HepG2 (cell line): ENCODE measurements at regions not wholly inside any gene's neighbourhood (a gene's known extent, or its start where the extent isn't known, plus 50 kb on each side); places are given as distances from the start of the nearest gene placed in this dataset.

Experiments used
- FOXP1 ChIP-seq, 2 experiments: fragments of 450-650 bp in 1 of 2; IDR thresholded peaks; 2 replicates each; pipeline ENCODE4 v1.6.1; 2017 to 2018; ENCODE audit warnings: antibody characterized with exemption in 1 of 2
- HDAC1 ChIP-seq: sonication (generic); formaldehyde crosslinking; IDR thresholded peaks from 2 replicates; pipeline ENCODE4 v1.5.1; 2020; ENCODE audit warnings: mild to moderate bottlenecking, missing genetic modification reagents
- JARID2 ChIP-seq: sonication (generic); formaldehyde crosslinking; IDR thresholded peaks from 2 replicates; pipeline ENCODE4 v1.8.1; 2023; ENCODE audit warnings: missing genetic modification reagents, inconsistent platforms; ENCODE audit not compliant: insufficient replicate concordance
- NFE2L1 ChIP-seq: sonication (generic); formaldehyde crosslinking; IDR thresholded peaks from 2 replicates; pipeline ENCODE4 v1.4.0; 2020; ENCODE audit warnings: missing genetic modification reagents, mild to moderate bottlenecking, borderline replicate concordance
- NR2F6 ChIP-seq, 2 experiments: IDR thresholded peaks; 2 replicates each; pipeline ENCODE4 v1.6.1; 2016; ENCODE audit warnings: antibody characterized with exemption in 1 of 2, mild to moderate bottlenecking in 1 of 2
- PHB2 ChIP-seq: fragments of 450-650 bp; IDR thresholded peaks from 2 replicates; pipeline ENCODE4 v1.6.1; 2018; ENCODE audit not compliant: partially characterized antibody
- SP140L ChIP-seq: sonication (generic); formaldehyde crosslinking; IDR thresholded peaks from 2 replicates; pipeline ENCODE4 v1.4.0; 2020; ENCODE audit warnings: missing genetic modification reagents, borderline replicate concordance
- ZFP82 ChIP-seq: sonication (generic); formaldehyde crosslinking; IDR thresholded peaks from 2 replicates; pipeline ENCODE4 v1.5.1; 2020; ENCODE audit warnings: mild to moderate bottlenecking, missing genetic modification reagents, borderline replicate concordance
- ZNF33B ChIP-seq: sonication (generic); formaldehyde crosslinking; IDR thresholded peaks from 2 replicates; pipeline ENCODE4 v1.5.1; 2020; ENCODE audit warnings: mild to moderate bottlenecking, missing genetic modification reagents
- ZNF34 ChIP-seq: sonication (generic); formaldehyde crosslinking; IDR thresholded peaks from 2 replicates; pipeline ENCODE4 v1.4.0; 2020; ENCODE audit warnings: mild to moderate bottlenecking, missing genetic modification reagents, borderline replicate concordance
- TF ChIP-seq, protein P1 (sequence below): sonication (generic); formaldehyde crosslinking; IDR thresholded peaks from 2 replicates; pipeline ENCODE4 v1.4.0; 2020; ENCODE audit warnings: missing genetic modification reagents, borderline replicate concordance
- TF ChIP-seq, protein P2 (sequence below): sonication (generic); formaldehyde crosslinking; conservative IDR thresholded peaks from 2 replicates; pipeline ENCODE4 v1.5.0; 2020; ENCODE audit warnings: missing genetic modification reagents
- TF ChIP-seq, protein P3 (sequence below): IDR thresholded peaks from 2 replicates; pipeline ENCODE4 v1.4.0; 2020; ENCODE audit warnings: mild to moderate bottlenecking, missing genetic modification reagents
- TF ChIP-seq, protein P4 (sequence below): IDR thresholded peaks from 2 replicates; pipeline ENCODE4 v1.6.1; 2016
- TF ChIP-seq, protein P5 (sequence below): sonication (generic); formaldehyde crosslinking; IDR thresholded peaks from 2 replicates; pipeline ENCODE4 v1.8.1; 2023; ENCODE audit warnings: missing genetic modification reagents, mild to moderate bottlenecking, borderline replicate concordance
- TF ChIP-seq, protein P6 (sequence below): sonication (generic); formaldehyde crosslinking; IDR thresholded peaks from 2 replicates; pipeline ENCODE4 v1.5.0; 2020; ENCODE audit warnings: mild to moderate bottlenecking, missing genetic modification reagents

DNA sequence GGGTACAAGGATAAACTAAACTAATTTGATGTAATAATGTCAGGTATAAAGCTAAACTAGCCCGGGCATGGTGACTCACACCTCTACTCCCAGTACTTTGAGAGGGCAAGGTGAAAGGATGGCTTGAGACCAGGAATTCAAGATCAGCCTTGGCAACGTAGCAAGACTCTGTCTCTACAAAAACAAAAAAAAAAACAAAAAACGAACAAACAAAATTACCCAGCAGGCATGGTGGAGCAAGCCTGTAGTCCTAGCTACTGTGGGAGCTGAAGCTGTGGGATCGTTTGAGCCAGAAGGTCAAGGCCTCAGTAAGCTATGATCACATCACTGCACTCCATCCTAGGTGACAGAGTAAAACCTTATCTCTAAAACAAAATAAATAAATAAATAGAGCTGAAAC lies 131.8 kb upstream of the KYNU start (continued):
- TF ChIP-seq, protein P1, sequence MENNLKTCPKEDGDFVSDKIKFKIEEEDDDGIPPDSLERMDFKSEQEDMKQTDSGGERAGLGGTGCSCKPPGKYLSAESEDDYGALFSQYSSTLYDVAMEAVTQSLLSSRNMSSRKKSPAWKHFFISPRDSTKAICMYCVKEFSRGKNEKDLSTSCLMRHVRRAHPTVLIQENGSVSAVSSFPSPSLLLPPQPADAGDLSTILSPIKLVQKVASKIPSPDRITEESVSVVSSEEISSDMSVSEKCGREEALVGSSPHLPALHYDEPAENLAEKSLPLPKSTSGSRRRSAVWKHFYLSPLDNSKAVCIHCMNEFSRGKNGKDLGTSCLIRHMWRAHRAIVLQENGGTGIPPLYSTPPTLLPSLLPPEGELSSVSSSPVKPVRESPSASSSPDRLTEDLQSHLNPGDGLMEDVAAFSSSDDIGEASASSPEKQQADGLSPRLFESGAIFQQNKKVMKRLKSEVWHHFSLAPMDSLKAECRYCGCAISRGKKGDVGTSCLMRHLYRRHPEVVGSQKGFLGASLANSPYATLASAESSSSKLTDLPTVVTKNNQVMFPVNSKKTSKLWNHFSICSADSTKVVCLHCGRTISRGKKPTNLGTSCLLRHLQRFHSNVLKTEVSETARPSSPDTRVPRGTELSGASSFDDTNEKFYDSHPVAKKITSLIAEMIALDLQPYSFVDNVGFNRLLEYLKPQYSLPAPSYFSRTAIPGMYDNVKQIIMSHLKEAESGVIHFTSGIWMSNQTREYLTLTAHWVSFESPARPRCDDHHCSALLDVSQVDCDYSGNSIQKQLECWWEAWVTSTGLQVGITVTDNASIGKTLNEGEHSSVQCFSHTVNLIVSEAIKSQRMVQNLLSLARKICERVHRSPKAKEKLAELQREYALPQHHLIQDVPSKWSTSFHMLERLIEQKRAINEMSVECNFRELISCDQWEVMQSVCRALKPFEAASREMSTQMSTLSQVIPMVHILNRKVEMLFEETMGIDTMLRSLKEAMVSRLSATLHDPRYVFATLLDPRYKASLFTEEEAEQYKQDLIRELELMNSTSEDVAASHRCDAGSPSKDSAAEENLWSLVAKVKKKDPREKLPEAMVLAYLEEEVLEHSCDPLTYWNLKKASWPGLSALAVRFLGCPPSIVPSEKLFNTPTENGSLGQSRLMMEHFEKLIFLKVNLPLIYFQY = no peak
- TF ChIP-seq ZFP82 (CRISPR knock-in tag) (no peak), FOXP1 (IDR thresholded peaks at IDR 0.05) (no peak), FOXP1 (CRISPR knock-in tag; IDR thresholded peaks at IDR 0.05) (0 out of 2 replicates have a peak, but pooled peaks have one; percentile 14), ZNF33B (CRISPR knock-in tag) (no peak), JARID2 (CRISPR knock-in tag) (no peak), HDAC1 (CRISPR knock-in tag) (no peak), NFE2L1 (CRISPR knock-in tag) (no peak), ZNF34 (CRISPR knock-in tag) (no peak), NR2F6 (IDR thresholded peaks at IDR 0.05) (peak; percentile 24; the same call in 1 of the 2 replicates), NR2F6 (CRISPR knock-in tag; IDR thresholded peaks at IDR 0.05) (peak; percentile 56; the same call in 1 of the 2 replicates), SP140L (no peak), PHB2 (no peak)
- TF ChIP-seq, protein P2, sequence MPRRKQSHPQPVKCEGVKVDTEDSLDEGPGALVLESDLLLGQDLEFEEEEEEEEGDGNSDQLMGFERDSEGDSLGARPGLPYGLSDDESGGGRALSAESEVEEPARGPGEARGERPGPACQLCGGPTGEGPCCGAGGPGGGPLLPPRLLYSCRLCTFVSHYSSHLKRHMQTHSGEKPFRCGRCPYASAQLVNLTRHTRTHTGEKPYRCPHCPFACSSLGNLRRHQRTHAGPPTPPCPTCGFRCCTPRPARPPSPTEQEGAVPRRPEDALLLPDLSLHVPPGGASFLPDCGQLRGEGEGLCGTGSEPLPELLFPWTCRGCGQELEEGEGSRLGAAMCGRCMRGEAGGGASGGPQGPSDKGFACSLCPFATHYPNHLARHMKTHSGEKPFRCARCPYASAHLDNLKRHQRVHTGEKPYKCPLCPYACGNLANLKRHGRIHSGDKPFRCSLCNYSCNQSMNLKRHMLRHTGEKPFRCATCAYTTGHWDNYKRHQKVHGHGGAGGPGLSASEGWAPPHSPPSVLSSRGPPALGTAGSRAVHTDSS (CRISPR knock-in tag) = no peak
- TF ChIP-seq, protein P3, sequence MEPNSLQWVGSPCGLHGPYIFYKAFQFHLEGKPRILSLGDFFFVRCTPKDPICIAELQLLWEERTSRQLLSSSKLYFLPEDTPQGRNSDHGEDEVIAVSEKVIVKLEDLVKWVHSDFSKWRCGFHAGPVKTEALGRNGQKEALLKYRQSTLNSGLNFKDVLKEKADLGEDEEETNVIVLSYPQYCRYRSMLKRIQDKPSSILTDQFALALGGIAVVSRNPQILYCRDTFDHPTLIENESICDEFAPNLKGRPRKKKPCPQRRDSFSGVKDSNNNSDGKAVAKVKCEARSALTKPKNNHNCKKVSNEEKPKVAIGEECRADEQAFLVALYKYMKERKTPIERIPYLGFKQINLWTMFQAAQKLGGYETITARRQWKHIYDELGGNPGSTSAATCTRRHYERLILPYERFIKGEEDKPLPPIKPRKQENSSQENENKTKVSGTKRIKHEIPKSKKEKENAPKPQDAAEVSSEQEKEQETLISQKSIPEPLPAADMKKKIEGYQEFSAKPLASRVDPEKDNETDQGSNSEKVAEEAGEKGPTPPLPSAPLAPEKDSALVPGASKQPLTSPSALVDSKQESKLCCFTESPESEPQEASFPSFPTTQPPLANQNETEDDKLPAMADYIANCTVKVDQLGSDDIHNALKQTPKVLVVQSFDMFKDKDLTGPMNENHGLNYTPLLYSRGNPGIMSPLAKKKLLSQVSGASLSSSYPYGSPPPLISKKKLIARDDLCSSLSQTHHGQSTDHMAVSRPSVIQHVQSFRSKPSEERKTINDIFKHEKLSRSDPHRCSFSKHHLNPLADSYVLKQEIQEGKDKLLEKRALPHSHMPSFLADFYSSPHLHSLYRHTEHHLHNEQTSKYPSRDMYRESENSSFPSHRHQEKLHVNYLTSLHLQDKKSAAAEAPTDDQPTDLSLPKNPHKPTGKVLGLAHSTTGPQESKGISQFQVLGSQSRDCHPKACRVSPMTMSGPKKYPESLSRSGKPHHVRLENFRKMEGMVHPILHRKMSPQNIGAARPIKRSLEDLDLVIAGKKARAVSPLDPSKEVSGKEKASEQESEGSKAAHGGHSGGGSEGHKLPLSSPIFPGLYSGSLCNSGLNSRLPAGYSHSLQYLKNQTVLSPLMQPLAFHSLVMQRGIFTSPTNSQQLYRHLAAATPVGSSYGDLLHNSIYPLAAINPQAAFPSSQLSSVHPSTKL (CRISPR knock-in tag) = peak; percentile 42; the same call in 1 of the 2 replicates
- TF ChIP-seq, protein P4, sequence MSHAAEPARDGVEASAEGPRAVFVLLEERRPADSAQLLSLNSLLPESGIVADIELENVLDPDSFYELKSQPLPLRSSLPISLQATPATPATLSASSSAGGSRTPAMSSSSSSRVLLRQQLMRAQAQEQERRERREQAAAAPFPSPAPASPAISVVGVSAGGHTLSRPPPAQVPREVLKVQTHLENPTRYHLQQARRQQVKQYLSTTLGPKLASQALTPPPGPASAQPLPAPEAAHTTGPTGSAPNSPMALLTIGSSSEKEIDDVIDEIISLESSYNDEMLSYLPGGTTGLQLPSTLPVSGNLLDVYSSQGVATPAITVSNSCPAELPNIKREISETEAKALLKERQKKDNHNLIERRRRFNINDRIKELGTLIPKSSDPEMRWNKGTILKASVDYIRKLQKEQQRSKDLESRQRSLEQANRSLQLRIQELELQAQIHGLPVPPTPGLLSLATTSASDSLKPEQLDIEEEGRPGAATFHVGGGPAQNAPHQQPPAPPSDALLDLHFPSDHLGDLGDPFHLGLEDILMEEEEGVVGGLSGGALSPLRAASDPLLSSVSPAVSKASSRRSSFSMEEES = no peak
- TF ChIP-seq, protein P5, sequence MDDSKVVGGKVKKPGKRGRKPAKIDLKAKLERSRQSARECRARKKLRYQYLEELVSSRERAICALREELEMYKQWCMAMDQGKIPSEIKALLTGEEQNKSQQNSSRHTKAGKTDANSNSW (CRISPR knock-in tag) = no peak
- TF ChIP-seq, protein P6, sequence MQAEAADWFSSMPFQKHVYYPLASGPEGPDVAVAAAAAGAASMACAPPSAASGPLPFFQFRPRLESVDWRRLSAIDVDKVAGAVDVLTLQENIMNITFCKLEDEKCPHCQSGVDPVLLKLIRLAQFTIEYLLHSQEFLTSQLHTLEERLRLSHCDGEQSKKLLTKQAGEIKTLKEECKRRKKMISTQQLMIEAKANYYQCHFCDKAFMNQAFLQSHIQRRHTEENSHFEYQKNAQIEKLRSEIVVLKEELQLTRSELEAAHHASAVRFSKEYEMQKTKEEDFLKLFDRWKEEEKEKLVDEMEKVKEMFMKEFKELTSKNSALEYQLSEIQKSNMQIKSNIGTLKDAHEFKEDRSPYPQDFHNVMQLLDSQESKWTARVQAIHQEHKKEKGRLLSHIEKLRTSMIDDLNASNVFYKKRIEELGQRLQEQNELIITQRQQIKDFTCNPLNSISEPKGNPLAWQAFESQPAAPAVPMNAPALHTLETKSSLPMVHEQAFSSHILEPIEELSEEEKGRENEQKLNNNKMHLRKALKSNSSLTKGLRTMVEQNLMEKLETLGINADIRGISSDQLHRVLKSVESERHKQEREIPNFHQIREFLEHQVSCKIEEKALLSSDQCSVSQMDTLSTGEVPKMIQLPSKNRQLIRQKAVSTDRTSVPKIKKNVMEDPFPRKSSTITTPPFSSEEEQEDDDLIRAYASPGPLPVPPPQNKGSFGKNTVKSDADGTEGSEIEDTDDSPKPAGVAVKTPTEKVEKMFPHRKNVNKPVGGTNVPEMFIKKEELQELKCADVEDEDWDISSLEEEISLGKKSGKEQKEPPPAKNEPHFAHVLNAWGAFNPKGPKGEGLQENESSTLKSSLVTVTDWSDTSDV (CRISPR knock-in tag) = no peak
